ENCODE measurements at regions not wholly inside any gene's neighbourhood (a gene's known extent, or its start where the extent isn't known, plus 50 kb on each side); places are given as distances from the start of the nearest gene placed in this dataset.

DNA sequence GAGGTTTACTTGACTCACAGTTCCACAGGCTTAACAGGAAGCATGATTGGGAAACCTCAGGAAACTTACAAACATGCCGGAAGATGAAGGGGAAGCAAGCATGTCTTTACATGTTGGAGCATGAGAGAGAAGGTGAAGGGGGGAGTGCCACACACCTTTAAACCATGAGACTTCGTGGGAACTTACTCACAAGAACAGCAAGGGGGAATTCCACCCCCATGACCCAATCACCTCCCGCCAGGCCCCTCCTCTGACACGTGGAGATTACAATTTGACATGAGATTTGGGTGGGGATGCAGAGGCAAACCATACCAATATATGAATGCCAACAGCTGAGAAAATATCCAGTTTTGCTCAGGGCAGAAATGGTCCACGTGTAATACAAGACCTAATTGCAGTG, 518.6 kb downstream of the VRK1 start:
- no peak for DNase-seq

DNA sequence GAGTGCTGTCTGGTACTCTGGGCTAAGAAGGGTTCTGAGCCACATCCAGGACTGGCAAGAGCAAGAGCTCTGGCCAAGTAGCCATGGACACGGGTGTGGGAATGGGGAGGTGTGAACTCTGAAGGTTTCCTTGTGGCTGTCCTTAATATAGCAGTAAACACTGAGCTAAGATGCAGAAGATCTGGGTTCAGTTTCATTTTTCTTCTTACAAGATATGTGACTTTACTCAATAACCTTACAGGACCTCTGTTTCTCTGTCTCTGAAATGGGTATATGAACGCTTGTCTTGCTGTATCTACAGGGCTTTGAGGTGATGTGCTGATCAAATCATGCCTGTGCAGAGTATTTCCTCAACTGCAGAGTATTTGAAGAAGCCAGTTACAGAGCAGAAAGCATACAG, 521.2 kb downstream of the VRK1 start:
- DNase-seq: no peak

DNA sequence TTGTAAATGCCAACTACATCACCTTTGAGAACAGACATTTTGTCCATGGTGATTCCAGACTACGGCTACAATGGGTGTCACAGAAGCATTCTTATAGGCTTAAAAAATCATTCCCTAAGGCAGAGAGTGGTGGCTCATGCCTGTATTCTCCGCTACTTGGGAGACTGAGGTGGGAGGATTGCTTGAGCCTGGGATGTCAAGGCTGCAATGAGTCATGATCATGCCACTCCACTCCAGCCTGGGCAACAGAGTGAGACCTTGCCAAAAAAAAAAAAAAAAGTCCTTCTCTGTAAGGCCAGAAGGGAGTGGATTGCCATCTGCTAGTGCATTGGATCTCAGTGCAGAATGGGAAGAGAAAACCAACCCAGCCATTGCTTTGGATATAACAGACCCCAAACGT, 522.5 kb downstream of the VRK1 start:
- DNase-seq: no peak

GRCh38 chr14:97328743-97329142, 531.6 kb downstream of the VRK1 start:
- DNase-seq: no peak

- DNase-seq: no peak
Measured at GRCh38 chr14:97329701-97330100, 532.5 kb downstream of the VRK1 start.

DNA sequence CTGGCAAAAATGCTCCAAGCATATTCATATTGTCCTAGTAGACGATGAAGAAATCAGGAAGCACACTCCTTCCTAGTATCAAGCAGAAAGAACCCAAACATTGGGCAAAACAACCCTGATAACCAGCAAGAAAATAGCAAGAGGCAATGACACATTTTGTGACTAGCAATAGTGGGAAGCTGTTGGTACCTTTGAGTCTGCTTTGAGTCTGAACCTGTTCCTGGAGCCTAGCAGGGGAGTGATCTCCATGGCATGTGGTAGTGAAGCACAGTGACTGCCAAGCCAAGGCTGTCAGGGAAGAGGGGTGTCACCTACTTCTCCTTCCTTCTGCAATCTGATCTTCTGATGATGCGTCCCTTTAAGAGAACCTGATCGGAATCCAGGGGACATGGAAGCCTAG, 533.9 kb downstream of the VRK1 start:
- DNase-seq: no peak

DNA sequence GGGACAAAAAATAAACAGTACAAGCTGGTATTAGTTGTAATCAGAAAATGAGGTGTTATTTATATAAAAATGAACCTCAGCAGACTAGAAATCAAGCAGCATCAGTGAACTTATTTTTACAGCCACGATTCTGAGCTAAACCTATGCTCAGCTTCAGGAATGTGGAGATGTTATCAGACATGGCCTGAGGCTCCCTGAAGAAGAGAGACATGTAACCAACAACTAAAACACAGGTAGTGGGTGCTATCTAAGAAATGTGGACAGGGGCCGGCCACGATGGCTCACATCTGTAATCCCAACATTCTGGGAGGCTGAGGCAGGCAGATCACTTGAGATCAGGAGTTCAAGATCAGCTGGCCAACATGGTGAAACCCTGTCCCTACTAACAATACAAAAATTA, 534.3 kb downstream of the VRK1 start:
- no peak for DNase-seq

DNA sequence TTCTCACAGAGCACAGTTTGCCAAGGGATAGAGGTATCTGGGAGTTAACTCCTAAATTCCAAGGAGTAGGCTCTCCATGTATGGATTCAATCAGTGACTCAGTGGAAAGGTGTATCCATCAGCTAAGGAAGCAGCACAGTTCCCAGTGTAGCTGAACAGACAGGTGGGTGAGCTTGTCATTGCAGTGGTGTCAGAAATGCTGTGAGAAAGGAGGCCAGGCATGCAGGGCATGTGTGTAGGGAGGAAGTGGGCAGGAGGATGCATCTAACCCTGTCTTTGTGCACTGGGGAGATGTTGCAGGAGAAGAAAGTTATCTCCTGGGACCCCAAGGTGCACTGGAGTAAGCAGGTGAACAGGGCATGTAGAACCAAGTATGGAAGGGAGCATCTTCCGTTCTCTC, 539.0 kb downstream of the VRK1 start:
- no peak for DNase-seq

DNA sequence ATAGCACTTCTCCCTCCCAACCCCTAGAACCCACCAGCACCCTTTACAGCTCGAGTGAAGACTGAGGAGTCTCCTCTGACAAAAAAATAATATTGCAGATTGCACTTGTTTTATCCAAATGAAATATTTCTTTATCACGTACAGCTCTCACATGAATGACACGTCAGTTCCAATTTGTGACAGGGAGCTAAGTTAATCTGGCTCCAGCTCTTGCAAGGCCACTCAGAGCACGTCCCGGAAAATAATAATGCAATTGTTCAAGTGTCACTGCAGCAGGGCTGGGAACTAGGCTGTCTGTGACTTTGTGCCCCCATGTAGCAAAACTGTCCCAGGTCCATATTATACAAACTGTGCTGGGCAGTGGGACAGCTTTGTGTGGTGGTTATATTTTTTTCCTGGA, 539.6 kb downstream of the VRK1 start:
- DNase-seq: no peak

DNA sequence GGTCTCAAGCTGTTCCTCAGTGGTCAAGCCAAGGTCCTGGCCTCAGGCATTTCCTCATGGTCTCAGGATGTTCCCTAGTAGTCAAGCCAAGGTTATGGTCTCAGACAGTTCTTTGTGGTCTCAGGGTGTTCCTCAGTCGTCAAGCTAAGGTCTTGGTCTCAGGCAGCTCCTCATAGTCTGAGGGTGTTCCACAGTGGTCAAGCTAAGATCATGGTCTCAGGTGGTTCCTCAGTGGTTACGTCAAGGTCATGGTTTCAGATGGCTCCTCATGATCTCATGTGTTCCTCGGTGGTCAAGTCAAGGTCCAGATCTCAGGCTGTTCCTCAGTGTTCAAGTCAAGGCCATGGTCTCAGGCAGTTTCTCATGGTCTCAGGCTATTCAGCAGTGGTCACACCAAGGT, 540.1 kb downstream of the VRK1 start:
- DNase-seq: no peak

DNA sequence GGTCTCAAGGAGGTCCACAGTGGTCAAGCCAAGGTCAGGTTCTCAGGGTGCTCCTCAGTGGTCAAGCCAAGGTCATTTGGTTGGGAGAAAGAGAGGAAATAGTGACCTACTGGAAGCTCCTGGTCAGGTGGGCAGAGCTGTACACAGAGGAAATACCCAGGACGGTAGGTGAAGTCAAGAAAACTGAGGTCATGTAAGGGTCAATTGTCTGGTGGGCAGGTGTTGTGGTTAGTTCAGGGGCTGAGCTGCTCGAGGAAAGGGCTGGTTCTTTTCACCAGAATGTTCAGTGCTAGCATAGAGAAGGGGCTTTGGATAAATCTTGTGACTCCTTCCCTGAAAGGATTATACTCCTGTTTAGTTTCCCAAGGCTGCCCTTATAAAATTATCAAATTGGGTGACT, 540.5 kb downstream of the VRK1 start:
- DNase-seq: no peak

GRCh38 chr14:97344666-97345065, 547.5 kb downstream of the VRK1 start:
- DNase-seq: no peak

DNA sequence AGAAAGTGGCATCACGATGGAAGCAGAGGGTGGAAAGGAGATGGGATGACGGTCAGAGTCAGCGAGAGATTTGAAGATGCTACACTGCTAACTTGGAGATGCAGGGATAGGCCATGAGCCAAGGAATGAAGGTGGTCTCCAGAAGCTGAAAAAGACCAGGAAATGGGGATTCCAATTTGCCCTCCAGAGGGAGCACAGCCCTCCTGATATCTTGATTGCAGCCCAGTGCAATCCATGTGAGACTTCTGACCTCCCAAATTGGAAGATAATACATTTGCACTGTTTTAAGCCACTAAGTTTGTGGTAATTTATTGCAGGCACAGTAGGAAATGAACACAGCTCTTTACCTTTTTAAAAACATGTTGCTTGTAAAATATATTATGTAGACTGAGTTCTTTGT, 549.5 kb downstream of the VRK1 start:
- DNase-seq: no peak

DNA sequence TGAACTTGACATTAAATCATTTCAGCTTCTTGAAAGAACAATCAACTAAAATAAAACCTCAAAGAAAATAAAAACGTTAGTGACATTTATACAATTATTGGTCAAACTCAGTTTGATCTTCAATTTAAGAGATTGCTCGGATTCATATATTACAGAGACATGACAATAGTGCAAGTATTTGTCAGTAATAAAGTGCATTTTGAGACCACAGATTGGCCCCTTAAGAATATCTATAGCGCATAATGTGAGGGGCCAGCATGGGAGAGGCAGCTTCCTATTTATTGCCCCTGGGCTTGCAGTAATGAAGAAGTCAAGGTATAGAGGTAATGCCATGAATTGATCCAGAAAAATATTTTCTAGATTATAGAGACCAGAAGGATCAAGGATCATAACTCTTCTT, 552.3 kb downstream of the VRK1 start:
- no peak for DNase-seq

GRCh38 chr14:97349946-97350345, 552.8 kb downstream of the VRK1 start:
- DNase-seq: no peak

DNA sequence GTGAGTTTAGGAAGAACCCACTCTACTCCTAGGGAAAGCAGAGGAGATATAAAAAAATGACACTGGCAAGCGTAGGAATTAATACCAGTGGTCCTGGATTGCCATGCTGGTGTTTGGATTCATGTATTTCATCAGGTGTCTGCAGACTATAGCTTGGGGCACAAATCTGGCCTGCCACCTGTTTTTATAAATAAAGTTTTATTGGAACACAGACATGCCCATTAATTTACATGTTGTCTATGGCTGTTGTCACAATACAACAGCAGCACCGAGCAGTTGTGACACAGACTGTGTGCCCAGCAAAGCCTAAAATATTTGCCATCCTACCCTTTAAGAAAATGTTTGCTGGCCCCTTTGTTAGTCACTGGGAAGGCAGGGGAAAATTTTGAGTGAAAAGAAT, 553.2 kb downstream of the VRK1 start:
- DNase-seq: no peak

DNA sequence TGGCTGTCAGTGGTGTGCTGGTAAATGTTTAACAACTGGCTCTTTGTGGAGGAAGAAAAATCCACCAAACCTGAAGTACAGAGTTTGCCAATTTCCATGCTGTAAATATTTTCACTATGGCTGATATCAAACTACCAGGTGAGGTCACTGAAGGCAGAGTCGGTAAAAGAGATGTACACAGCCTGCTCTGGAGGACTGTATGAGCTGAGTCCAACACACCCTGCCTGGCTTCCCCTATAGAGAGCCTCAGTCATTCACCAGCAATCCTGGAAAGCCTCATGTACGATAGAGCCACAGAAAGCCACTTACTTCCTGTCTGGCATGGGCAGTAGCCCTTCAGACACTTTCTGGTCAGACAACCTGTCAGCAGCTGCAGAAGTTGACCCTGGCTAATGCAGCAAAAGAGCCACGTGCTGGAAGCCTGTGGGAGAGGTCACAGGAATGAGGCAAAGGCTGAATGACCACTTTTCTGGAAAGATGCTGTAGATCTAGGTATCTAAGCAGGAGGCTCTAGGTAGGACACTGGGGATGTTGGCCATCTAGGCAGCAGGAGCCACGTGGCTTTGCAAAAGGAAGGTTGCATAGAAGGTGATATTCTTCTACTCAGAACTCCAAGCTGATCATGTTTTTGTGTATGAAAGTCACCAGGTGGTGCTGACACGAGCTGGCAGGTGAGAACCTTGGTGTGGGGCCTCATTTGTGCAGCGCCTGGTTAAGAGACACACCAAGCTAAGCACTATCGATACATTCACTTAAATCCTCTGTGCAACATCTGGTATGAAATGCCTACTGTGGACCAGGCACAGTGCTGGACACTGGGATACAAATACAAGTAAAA, 553.9 kb downstream of the VRK1 start:
- DNase-seq: no peak

DNA sequence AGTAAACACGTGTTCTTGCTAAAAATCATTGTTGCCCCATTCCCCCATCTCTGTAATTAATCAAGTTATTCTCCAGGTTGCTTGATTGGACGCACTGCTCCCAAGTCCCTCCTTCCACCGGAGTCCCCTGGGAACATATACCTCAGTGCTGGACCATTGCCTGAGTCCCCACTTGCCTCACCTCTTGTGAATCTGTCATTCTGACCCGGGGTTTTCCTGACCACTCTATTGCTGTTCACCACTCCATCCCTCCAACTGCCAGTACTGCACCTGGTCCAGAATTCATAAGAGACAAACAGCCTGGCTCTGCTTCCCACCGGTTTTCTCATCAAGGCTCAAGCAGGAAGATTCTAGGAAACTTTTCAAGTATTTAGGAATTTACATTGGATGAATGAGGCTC, 555.9 kb downstream of the VRK1 start:
- DNase-seq: no peak

- no peak for DNase-seq
Measured at GRCh38 chr14:97354119-97354722, 557.0 kb downstream of the VRK1 start.

GRCh38 chr14:97359341-97359740, 562.2 kb downstream of the VRK1 start:
- DNase-seq: no peak

DNA sequence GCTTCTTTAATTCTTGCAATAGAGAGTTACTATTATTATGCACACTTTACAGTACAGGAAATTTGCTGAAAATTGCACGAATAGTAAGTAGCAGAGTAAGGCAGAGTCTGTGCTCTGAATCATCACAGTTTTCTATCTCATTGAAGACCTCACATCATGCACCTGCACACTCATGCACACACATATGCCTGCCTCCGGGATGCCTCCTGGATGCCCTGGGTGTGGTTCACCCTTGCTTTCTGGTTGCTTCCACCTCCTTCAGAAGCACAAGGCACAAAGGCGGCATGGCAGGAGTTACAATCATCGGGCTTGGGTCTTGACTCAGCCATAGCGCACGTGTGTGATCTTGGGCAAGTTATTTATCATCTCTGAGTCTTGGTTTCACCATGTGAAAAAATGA, 564.0 kb downstream of the VRK1 start:
- no peak for DNase-seq

- DNase-seq: no peak
Measured at GRCh38 chr14:97361958-97362357, 564.8 kb downstream of the VRK1 start.

DNA sequence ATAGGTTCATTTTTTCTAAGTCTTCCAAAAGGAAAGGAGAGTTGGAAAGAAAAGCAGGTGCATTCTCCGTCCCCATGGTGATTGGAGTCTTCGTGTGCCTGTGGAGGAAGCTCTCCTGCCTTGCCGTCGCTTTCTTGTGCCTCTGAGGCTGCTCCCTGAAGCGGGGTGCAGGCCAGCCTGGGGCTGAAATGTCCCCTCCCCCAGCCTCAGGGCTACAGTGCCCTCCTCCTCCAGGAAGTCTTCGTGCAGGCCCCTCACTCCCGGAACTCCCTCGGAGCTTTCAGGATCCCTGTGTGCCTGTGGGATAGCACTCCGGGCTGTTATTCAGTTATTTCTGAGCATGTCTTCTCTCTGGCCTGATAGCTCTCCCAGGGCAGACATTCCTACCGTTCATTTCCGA, 569.2 kb downstream of the VRK1 start:
- DNase-seq: no peak

DNA sequence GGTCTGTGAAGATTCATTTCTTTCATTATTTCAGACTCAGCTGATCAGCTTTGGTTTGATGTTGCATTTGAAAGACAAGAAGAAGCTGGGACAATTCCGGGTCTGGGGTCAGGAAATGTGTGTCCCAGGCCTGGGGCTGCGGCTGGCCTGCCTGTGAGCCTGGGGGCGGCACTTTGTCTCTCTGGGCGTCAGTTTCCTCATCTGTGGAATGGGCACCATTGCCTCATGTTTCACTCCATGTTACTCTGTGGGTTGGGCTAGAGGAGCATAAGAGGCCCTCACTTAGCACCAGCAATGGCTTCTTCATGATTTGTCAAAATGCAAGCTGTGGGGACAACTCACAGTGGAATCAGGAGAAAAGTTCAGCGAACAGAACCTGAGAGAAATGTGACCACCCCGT, 570.1 kb downstream of the VRK1 start:
- no peak for DNase-seq

DNA sequence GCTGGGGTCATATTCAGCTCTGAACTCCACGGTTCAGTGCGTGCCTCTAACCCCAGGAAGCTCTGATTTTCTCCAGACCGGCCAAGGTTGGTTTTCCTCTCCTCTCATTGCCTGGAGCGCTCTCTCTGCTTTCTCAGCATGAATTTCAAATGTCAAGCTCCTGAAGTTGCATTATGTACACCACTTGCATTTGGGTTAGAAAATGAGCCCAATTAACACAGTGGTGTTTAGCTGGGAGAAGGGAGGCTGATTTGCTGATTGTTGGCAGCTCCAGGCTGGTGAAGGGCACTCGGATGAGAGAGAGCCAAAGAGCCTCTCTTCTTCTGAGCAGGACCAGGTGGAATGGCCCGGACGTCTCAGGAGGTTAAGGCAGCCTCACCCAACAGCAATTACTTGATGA, 570.9 kb downstream of the VRK1 start:
- no peak for DNase-seq

Data from GF-D8 (cell line).